Activated CD8-positive, alpha-beta memory T cell treated with anti-CD3 and anti-CD28 coated beads, Interleukin-2, amount 10 ng/mL, durations not matched to agents 7 days and 5 days (primary cell): ENCODE measurements at regions not wholly inside any gene's neighbourhood (a gene's known extent, or its start where the extent isn't known, plus 50 kb on each side); places are given as distances from the start of the nearest gene placed in this dataset.
"Not testable (repeated sequence)": the region's sequence is repeated elsewhere in the genome, so short reads cannot be mapped to it uniquely, and the experiment has no call there.

Experiments
- ATAC-seq: fragments of 150-1000 bp; cut with Tn5 transposase; one replicate; pipeline ENCODE4 v1.10.0; 2021; ENCODE audit warnings: moderate library complexity
- CTCF ChIA-PET: fragments of 350-600 bp; sonication (Branson Sonifier 250); formaldehyde crosslinking; loops from one replicate; lab custom pipeline; 2021; ENCODE audit warnings: antibody characterized with exemption; lab: Charles Lee
- DNase-seq: peaks from one replicate; pipeline ENCODE4 v3.0.0-alpha.2; 2020
- H3K27ac Mint-ChIP-seq: one replicate; pipeline ENCODE4 v1.8.0; 2021; ENCODE audit warnings: mild to moderate bottlenecking, mixed read lengths
- H3K27me3 Mint-ChIP-seq: one replicate; pipeline ENCODE4 v1.8.0; 2021; ENCODE audit warnings: mixed read lengths
- H3K36me3 Mint-ChIP-seq: one replicate; pipeline ENCODE4 v1.8.0; 2021; ENCODE audit warnings: mild to moderate bottlenecking, mixed read lengths
- H3K4me1 Mint-ChIP-seq: one replicate; pipeline ENCODE4 v1.8.0; 2021; ENCODE audit warnings: mixed read lengths
- H3K4me3 Mint-ChIP-seq: one replicate; pipeline ENCODE4 v1.8.0; 2021; ENCODE audit warnings: mild to moderate bottlenecking, moderate library complexity, mixed read lengths
- H3K9me3 Mint-ChIP-seq: one replicate; pipeline ENCODE4 v1.8.0; 2022; ENCODE audit warnings: low read depth, mixed read lengths

GRCh38 chr21:7947422-7947821 lies 2574.0 kb upstream of the TPTE start:
- H3K27me3 Mint-ChIP-seq: no peaks in the 10 kb centered on the region
- no peak overlapping the region for H3K4me3 Mint-ChIP-seq
- ATAC-seq: no peak
- CTCF ChIA-PET: no interaction called here
- H3K27ac Mint-ChIP-seq: no peak overlapping the region
- no peaks in the 10 kb centered on the region for H3K4me1 Mint-ChIP-seq
- H3K9me3 Mint-ChIP-seq: peaks cover 97% of the 10 kb centered on the region
- no peak for DNase-seq
- peaks cover 94% of the 10 kb centered on the region for H3K36me3 Mint-ChIP-seq

- Mint-ChIP-seq H3K36me3 (peaks cover 94% of the 10 kb centered on the region), H3K9me3 (peaks cover 97% of the 10 kb centered on the region)
- H3K27me3 Mint-ChIP-seq, CTCF ChIA-PET, H3K27ac Mint-ChIP-seq, H3K4me3 Mint-ChIP-seq, ATAC-seq, H3K4me1 Mint-ChIP-seq, DNase-seq: not testable (repeated sequence)
Observed at GRCh38 chr21:7948727-7949126, 2572.7 kb upstream of the TPTE start.

GRCh38 chr21:7949882-7950281 lies 2571.5 kb upstream of the TPTE start:
- H3K4me3 Mint-ChIP-seq, H3K27ac Mint-ChIP-seq, DNase-seq, CTCF ChIA-PET, ATAC-seq, H3K27me3 Mint-ChIP-seq, H3K4me1 Mint-ChIP-seq: not testable (repeated sequence)
- Mint-ChIP-seq H3K36me3 (peaks cover 95% of the 10 kb centered on the region), H3K9me3 (peaks cover 98% of the 10 kb centered on the region)

GRCh38 chr21:7951854-7952519 lies 2569.4 kb upstream of the TPTE start:
- DNase-seq (no peak), ATAC-seq (no peak)
- H3K4me1 Mint-ChIP-seq: no peaks in the 10 kb centered on the region
- H3K9me3 Mint-ChIP-seq: peaks cover 98% of the 10 kb centered on the region
- peaks cover 95% of the 10 kb centered on the region for H3K36me3 Mint-ChIP-seq
- CTCF ChIA-PET: no interaction called here
- H3K4me3 Mint-ChIP-seq: no peak overlapping the region
- H3K27me3 Mint-ChIP-seq: no peaks in the 10 kb centered on the region
- H3K27ac Mint-ChIP-seq: no peak overlapping the region

- peaks cover 98% of the 10 kb centered on the region for H3K9me3 Mint-ChIP-seq
- H3K36me3 Mint-ChIP-seq: peaks cover 95% of the 10 kb centered on the region
- no peak overlapping the region for H3K27ac Mint-ChIP-seq
- CTCF ChIA-PET: no interaction called here
- H3K4me3 Mint-ChIP-seq: no peak overlapping the region
- no peak for DNase-seq
- ATAC-seq: no peak
- H3K27me3 Mint-ChIP-seq: no peaks in the 10 kb centered on the region
- H3K4me1 Mint-ChIP-seq: no peaks in the 10 kb centered on the region
Observed at GRCh38 chr21:7952648-7953047, 2568.7 kb upstream of the TPTE start.

- no peak overlapping the region for H3K4me3 Mint-ChIP-seq
- peaks cover 97% of the 10 kb centered on the region for H3K9me3 Mint-ChIP-seq
- H3K4me1 Mint-ChIP-seq: no peaks in the 10 kb centered on the region
- peaks cover 94% of the 10 kb centered on the region for H3K36me3 Mint-ChIP-seq
- DNase-seq (no peak), ATAC-seq (no peak)
- H3K27me3 Mint-ChIP-seq: no peaks in the 10 kb centered on the region
- no peak overlapping the region for H3K27ac Mint-ChIP-seq
- CTCF ChIA-PET: no interaction called here
Observed at GRCh38 chr21:7953058-7953457, 2568.3 kb upstream of the TPTE start.

GRCh38 chr21:7955358-7956073 lies 2565.9 kb upstream of the TPTE start:
- ATAC-seq, H3K4me1 Mint-ChIP-seq, H3K4me3 Mint-ChIP-seq, H3K27me3 Mint-ChIP-seq, CTCF ChIA-PET, DNase-seq, H3K27ac Mint-ChIP-seq: not testable (repeated sequence)
- H3K9me3 Mint-ChIP-seq: peaks cover 85% of the 10 kb centered on the region
- H3K36me3 Mint-ChIP-seq: peaks cover 73% of the 10 kb centered on the region

- H3K27ac Mint-ChIP-seq, DNase-seq, H3K27me3 Mint-ChIP-seq, CTCF ChIA-PET, H3K4me1 Mint-ChIP-seq, ATAC-seq, H3K4me3 Mint-ChIP-seq: not testable (repeated sequence)
- Mint-ChIP-seq H3K36me3 (peaks cover 67% of the 10 kb centered on the region), H3K9me3 (peaks cover 79% of the 10 kb centered on the region)
Observed at GRCh38 chr21:7956074-7956452, 2565.3 kb upstream of the TPTE start.

- ATAC-seq, H3K27ac Mint-ChIP-seq, CTCF ChIA-PET, DNase-seq, H3K27me3 Mint-ChIP-seq, H3K4me3 Mint-ChIP-seq, H3K4me1 Mint-ChIP-seq: not testable (repeated sequence)
- H3K9me3 Mint-ChIP-seq: peaks cover 68% of the 10 kb centered on the region
- peaks cover 56% of the 10 kb centered on the region for H3K36me3 Mint-ChIP-seq
Observed at GRCh38 chr21:7956998-7957712, 2564.2 kb upstream of the TPTE start.

- no peak overlapping the region for H3K27ac Mint-ChIP-seq
- H3K9me3 Mint-ChIP-seq: peaks cover 66% of the 10 kb centered on the region
- no peak for ATAC-seq
Observed at GRCh38 chr21:7957713-7958064, 2563.7 kb upstream of the TPTE start.

More at GRCh38 chr21:7957713-7958064, 2563.7 kb upstream of the TPTE start:
- no peaks in the 10 kb centered on the region for H3K27me3 Mint-ChIP-seq
- H3K4me1 Mint-ChIP-seq: no peaks in the 10 kb centered on the region
- no peak for DNase-seq
- CTCF ChIA-PET: no interaction called here
- no peak overlapping the region for H3K4me3 Mint-ChIP-seq
- H3K36me3 Mint-ChIP-seq: peaks cover 51% of the 10 kb centered on the region
